ENCODE measurements at regions not wholly inside any gene's neighbourhood (a gene's known extent, or its start where the extent isn't known, plus 50 kb on each side); places are given as distances from the start of the nearest gene placed in this dataset.
A peak's percentile ranks its signal among the peaks of the same experiment; 100 is the strongest.

DNA sequence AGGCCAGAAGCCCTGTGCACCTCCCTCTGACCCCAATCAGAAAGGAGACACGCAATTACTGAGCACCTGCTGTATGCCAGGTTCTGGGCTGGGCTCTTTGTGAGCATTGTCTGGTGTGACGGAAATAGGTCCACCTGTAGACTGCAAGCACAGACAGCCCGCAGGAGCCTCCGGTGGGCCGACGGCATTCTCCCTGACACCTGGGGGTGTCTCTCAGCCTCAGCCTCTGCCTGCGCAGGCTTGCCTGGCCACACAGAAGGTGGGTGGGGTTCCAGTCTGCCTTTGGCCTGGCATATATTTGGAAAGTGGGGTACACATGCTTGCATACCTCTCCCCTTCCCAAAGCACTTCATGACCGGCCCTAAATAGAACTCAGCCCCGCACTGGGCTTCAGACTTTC is 129.3 kb downstream of the BUD13 start:
- DNase-seq (ENCODE audit: low spot score): no peak

DNA sequence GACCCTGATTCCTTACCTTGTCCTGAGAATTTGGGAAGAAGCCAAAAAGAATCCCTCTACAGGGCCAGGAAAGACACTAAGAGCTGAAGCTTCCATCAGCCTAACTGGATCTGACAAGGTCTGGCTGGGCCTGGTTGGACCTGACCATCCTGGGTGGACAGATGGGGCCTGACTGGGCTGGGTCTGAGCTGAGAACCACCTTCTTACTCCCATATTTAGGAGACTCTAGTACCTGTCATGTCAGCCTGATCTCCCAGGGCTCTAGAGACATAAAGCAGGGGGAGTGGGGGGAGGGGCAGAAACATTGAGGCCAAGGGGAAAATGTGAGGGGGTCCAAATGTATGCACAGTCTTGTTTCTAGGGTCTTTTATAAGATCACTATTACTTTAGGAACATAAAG is 129.9 kb downstream of the BUD13 start:
- no peak for DNase-seq (ENCODE audit: low spot score)

DNA sequence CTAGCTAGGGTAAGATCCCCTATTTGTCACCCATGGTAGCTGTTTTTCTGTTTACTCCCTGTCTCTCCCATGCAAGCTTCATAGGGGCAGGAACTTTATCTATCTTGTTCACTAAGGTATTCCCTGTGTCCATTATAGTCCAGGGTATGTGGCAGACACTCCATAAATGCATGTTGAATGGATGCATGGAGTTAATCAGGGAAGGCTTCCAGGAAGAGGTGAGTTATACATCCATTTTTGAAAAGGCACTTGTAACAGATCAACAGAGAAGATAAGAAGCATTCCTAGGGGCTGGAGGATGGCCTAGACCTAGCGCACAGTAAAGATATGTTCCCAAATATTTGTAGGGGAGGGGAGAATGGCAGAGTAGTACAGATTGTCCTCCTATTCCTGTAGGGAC is 130.3 kb downstream of the BUD13 start:
- no peak for DNase-seq (ENCODE audit: low spot score)

GRCh38 chr11:116641561-116642045 is 131.2 kb downstream of the BUD13 start:
- peak; percentile 15 for DNase-seq (ENCODE audit: low spot score)

DNA sequence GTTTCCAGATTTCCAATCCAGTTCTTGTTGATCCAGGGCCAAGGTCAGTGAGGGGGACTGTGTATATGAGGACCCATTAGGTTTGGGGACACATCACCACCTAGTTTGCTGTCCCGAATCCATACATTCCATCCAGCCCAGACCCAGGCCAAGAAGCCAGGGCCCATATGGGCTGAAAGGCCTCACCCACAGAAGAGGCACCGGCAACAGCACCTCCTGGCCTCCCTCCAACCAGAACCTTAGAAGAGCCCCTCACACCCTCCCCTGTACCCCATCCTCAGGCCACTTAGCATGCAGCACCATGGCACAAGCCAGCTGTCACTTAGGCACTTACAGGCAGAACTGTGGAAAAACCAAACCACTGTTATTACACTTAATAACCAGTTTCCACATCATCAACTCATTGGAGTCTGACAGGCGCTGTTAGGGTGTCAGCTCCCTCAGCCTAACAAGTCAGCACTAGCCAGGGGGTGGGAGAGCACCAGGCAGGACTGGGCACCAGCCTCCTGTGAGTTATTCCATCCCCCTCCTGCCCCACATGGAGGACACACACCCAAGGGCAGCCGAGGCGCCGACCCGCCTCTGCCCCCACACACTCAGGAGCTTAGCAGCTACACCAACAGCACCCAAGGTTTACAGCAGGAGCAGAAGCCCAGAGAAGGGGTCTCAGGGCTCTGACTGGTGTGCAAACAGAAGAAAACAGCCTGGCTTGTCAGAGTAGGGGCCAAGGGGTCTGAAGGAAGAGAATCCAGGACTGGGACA is 132.0 kb downstream of the BUD13 start:
- no peak for DNase-seq (ENCODE audit: low spot score)

GRCh38 chr11:116638463-116638862 is 134.3 kb downstream of the BUD13 start:
- no peak for DNase-seq (ENCODE audit: low spot score)

GRCh38 chr11:116637766-116638165 is 135.0 kb downstream of the BUD13 start:
- no peak for DNase-seq (ENCODE audit: low spot score)

DNA sequence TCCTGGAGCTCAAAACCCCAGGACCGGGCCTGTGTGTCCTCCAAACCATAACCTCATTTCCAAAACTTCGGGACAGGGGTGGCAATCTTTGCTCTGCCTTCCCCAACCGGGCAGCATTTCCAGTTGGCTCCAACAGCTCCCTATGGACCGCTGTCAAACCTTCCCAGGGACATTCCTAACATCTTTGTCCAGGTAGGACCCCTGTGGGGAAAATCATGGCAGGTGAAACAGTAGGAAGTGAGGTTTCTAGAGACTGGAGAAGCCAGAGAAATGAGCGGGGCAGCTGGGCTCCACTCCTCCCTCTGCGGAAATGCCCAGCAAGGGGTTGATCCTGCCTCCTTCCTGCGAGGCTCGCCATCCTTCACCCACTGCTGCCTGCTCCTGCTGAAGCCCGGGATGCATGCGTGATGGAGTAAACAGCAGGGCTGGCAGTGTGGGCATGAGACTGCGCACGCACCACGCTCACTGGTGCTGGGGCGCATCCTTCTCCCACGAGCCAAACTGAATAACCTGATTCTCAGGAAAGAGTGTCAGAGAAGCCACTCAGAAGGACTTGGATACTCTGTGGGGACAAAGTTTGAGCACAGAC is 136.4 kb downstream of the BUD13 start:
- no peak for DNase-seq (ENCODE audit: low spot score)

- no peak for DNase-seq (ENCODE audit: low spot score)
These were observed 141.6 kb downstream of the BUD13 start for GRCh38 chr11:116631201-116631600.

GRCh38 chr11:116618461-116618860 is 154.3 kb downstream of the BUD13 start:
- no peak for DNase-seq (ENCODE audit: low spot score)

DNA sequence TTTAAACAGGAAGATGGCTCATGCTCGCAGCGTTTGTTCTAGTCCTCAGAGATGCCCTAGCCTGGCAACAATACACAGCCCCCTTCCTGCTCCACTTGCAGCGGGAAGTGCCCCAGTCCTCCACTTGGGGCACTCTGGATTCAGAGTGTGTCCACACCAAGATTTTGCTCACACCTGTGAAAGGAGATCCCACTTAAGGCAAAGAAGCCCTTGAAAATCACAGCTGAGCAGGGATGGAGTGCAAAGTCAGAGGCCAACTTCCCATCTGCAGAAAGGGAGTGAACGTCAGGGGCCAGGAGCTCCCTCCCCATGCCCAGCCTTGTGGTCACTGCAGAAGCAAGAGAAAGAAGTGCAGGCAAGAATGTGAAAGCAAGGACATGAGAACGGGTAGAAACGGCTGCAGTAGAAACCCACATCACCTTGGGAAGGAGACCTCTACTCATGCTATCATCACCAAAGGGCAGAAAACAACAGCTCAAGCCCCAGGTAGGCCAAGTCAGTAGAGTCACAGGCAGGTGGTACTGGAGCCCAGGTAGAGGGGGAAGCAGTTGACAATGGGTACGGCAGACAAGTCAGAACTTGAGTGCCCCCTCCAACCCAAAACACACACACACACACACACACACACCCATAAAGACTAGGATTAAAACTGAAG is 157.4 kb downstream of the BUD13 start:
- DNase-seq (ENCODE audit: low spot score): no peak

DNA sequence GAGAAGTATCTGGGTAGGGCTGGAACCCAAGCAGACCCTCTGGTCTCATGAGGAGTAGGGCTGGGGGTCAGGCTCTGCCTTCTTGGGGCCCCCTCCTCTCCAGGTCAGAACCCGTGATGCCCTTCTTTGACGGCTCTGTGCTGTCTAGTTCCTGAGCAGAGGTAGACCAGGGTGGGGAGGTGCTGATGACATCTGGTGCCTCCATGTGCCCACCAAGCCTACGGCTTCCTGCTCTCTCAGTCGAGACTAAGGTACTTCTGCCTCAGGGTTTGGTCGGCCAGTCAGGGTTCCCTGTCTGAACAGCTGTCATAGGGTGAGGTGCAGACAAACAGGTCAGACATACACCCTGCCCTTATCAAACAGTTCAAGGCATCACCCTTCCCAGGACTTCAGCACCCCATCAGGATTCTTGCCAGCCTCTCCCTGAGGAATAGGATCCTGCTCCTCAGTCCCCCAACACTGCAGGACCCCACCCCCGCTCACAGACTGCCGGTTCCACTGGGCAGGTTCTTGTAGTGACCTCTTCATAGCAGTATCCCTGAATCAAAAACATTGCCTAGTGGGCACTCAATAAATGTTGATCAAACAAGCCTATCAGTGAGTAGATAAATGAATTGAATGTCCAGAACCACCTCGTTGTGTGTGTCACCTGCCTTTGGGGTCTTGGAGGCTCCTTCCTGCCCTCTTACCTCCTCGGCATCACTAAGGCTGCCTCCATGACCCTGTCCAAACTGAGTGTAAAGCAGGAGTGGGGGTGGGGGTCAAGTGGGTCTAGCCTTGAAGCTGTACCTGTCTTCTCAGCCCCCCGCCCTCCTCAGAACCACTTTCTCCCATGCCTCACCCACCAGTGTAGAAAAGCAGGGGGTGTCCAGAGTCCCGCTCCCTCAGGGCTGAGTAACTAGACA is 158.2 kb downstream of the BUD13 start:
- no peak for DNase-seq (ENCODE audit: low spot score)

DNA sequence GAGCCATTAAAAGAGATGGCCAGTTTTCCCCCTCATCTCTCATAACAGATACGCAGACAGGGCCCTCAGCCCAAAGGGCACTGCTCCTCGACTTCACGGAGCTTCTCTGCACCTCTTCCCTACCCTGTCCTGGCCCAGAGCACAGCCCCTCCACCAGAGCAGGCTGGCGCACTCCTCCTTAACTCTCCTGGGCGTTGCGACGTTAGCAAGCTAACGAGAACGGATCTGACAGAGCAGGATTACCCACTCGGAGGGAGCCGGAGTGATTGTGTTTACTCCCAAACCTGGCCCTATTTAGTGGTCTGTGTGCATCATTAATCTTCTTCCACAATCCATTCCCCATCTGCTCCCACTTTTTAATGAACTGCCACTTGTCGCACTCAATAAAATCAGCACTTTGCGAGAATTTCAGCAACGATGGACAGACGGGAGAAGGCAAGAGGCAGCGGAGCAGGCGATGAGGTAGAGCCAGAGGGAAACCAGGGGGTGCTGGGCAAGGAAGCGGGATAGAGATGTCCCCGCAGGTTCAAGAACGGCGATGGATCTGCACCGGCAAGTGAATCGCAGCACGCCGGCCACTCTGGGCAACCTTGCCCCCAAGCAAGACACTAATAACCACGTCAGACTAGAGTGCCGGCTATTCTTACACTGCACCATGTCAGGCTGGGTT is 159.4 kb downstream of the BUD13 start:
- no peak for DNase-seq (ENCODE audit: low spot score)

DNA sequence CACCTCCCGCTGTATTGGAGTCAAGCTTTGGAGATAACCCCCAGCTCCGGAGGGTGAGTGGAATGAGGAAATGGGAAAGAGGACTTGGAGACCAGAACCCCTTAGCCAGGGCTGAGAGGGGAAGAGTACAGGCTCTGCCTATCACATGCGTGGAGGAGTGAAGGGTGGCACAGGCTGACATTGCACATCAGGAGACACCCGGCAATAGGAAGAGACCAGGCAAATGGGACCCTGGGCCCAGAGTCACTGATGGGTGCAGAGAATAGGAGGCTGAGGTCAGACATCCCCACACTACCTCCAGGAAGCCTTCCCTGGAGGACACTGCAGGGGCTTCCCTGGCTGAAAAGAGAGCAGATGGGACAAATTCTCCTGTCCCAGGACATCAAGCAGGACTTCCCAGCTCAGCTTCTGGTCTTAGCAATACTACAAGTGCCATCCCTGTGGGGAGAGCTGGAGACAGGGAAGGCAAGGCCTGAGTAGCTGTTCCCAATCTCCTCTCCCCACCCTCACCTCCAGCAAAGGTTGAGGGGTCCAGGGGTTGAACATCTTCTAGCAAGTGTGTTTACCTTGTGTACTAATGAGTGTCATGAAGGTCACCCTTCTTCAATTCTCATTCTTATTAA is 160.7 kb downstream of the BUD13 start:
- DNase-seq (ENCODE audit: low spot score): no peak

DNA sequence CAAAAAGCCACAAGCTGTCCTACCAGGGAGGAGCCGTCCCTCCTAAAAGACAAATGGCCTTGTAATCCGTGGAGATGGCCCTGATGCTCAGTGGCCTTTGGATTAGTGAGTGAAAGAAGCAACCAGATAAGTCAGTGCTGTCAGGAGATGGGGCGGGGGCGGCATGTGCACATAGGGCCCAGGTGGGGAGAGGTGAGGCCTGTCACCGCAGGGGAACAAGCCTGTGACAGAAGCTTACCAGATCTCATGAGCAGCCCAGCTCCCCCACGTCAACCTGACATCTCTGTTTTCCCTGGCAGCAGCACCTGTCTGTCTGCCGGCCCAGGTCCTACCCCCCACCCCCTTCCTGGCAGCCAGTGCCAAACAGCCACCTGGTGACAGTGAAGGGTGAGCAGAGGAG is 162.6 kb downstream of the BUD13 start:
- DNase-seq (ENCODE audit: low spot score): no peak

DNA sequence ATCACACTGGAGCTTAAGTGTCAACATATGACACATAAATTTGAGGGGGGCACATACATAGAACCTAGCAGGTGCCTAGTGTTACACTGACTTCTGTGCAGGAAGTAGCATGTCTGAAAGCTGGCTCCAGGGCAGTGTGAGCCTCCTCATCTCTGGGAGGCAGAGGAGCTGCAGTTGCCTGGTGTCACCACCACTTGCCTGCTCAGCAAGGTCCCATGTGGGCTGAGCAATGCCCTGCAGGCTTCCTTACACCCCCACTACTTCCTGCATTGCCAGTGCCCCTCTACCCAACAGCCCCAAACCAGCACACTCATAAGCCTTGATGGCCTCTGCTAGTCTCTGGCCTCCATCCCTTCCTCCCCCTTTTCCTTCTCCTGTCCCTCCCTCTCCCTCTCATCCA is 165.8 kb downstream of the BUD13 start:
- DNase-seq (ENCODE audit: low spot score): no peak

DNA sequence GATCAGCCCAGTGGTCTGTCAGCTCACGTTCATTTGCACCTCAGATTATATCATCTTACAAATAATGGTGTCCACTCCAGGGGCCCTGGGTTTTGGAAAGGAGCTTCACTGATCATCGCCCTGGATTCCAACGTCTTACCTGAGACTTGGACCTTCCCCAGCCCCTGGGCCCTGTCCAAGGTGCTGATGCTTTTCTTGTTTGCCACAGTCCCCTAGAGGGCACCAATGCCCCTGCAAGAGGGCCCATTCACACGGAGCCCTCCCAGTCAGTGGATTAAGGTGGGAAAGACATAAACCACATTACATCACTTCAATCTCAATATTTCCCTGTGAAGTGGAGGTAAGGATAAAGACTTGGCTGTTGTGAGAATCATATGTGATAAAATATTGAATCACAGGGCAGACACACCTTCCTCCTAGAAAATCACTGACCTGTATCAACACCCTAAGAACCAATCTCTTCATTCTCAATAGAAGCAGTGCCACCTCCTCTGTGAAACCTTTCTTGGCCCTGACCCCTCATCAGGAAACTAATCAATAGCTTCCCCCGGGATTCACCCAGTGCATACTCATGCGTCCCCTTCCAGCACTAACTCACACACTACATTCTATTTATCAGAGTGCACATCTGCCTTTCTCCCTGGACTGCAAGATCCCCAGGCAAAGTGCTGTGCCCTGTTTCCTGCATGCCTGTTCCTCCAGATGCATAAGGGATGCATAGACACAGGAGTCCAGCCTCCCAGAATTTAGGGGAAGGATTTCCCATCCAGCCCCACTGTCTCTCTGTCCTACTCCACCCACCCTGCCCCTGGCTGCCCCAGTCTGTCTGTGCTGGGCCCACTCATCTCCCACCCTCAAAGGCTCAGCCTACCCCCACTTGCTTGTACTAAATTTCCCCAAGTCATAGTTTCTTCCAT is 167.0 kb downstream of the BUD13 start:
- peak; percentile 36 for DNase-seq (ENCODE audit: low spot score)

- DNase-seq (ENCODE audit: low spot score): no peak
These were observed 169.0 kb downstream of the BUD13 start for GRCh38 chr11:116603728-116604323.

GRCh38 chr11:116602637-116602942 is 170.2 kb downstream of the BUD13 start:
- DNase-seq (ENCODE audit: low spot score): no peak
